GM23248 (cell line): ENCODE measurements at regions not wholly inside any gene's neighbourhood (a gene's known extent, or its start where the extent isn't known, plus 50 kb on each side); places are given as distances from the start of the nearest gene placed in this dataset.

Experiments used
- EZH2 ChIP-seq: fragments of 200-600 bp; sonication (generic); IDR thresholded peaks from 2 replicates; pipeline ENCODE4 v1.6.1; 2018; ENCODE audit warnings: antibody characterized with exemption, mild to moderate bottlenecking; ENCODE audit not compliant: insufficient read depth, poor library complexity, severe bottlenecking
- EZH2phosphoT487 ChIP-seq: fragments of 200-600 bp; sonication (generic); IDR thresholded peaks from 2 replicates; pipeline ENCODE4 v1.6.1; 2018; ENCODE audit warnings: antibody characterized with exemption, moderate library complexity, mild to moderate bottlenecking, low read depth; ENCODE audit not compliant: insufficient read depth

GRCh38 chr4:123248085-123248659 is 148.4 kb upstream of the SPRY1 start:
- TF ChIP-seq EZH2 (no peak), EZH2phosphoT487 (no peak)
